Fibroblast of mammary gland (primary cell): ENCODE measurements at regions not wholly inside any gene's neighbourhood (a gene's known extent, or its start where the extent isn't known, plus 50 kb on each side); places are given as distances from the start of the nearest gene placed in this dataset.

ENCODE experiments used
- DNase-seq: peaks from one replicate; pipeline ENCODE4 v3.0.0-alpha.2; 2010; ENCODE audit warnings: low read depth
- H3K4me3 ChIP-seq: 2 replicates; pipeline ENCODE4 v1.5.1; 2011; ENCODE audit warnings: low read depth, mild to moderate bottlenecking, low read length, moderate library complexity; ENCODE audit not compliant: control insufficient read depth
- TF ChIP-seq, protein P1 (sequence below): conservative IDR thresholded peaks from 2 replicates; pipeline ENCODE4 v1.5.1; 2011; ENCODE audit warnings: low read depth, low read length, inconsistent platforms; ENCODE audit not compliant: control insufficient read depth, insufficient read depth

DNA sequence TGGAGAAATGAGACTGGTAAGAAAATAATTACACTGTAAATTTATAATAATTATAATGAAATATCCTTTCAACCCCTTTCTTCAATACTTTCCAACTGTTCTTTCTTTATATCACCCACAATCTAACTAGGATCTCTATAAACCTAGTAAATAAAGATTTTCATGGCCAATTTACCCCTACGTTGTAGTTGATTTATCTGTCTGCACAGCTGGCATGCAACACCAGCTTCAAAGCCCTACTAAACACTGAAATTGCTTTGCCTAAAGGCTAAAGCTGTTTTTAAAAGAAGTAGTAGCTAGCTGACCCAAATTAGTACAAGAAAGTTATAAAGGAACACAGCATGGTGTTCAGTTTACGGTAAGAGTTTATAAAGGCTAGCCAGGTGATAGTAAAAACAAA, 140.1 kb downstream of the NOL4 start:
- no peak overlapping the region for H3K4me3 ChIP-seq
- TF ChIP-seq, protein P1, sequence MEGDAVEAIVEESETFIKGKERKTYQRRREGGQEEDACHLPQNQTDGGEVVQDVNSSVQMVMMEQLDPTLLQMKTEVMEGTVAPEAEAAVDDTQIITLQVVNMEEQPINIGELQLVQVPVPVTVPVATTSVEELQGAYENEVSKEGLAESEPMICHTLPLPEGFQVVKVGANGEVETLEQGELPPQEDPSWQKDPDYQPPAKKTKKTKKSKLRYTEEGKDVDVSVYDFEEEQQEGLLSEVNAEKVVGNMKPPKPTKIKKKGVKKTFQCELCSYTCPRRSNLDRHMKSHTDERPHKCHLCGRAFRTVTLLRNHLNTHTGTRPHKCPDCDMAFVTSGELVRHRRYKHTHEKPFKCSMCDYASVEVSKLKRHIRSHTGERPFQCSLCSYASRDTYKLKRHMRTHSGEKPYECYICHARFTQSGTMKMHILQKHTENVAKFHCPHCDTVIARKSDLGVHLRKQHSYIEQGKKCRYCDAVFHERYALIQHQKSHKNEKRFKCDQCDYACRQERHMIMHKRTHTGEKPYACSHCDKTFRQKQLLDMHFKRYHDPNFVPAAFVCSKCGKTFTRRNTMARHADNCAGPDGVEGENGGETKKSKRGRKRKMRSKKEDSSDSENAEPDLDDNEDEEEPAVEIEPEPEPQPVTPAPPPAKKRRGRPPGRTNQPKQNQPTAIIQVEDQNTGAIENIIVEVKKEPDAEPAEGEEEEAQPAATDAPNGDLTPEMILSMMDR = no peak
- DNase-seq = no peak

DNA sequence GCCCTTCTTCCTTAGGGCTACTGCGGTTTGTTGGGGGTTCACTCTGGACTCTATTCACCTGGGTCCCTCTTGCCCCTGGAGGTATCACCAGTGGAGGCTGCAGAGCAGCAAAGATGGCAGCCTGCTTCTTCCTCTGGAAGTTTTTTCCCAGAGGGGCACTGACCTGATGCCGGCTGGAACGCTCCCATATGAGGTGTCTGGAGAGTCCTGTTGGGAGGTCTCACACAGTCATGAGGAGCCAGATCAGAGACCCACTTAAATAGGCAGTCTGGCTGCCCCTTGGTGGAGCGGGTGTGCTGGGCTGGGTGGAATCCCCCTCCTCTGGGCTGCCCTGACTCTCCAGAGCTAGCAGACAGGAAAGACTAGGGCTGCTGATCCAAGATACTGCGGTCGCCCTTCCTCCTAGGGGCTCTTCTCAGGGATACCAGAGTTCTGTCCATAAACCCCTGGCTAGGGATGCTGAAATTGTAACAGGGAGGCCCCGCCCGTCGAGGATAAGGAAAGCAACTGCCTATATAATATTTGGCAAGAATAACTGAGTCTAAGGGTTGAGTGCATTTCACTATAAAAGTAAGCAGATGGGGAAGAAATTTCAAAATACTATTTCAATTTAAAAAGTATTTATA, 140.7 kb downstream of the NOL4 start:
- H3K4me3 ChIP-seq = no peak overlapping the region
- TF ChIP-seq, protein P1 = no peak
- DNase-seq = no peak

DNA sequence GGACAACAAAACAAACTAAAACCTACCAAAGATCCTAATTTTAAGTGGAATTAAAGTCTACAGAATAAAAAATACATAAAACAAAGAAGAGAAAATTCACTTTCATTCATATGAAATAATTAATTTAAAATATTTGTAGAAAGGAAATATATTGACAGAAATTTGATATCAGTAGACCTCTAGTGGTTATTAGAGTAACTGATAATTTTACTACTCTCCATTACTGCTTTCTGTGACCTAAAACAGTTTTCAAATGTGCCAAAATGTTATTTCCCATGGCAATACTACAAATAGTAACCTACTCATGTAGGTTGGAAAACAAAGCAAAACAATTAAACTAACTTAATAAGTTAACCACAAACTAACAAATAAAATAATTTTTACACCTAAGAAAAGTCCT, 147.1 kb downstream of the NOL4 start:
- H3K4me3 ChIP-seq = no peak overlapping the region
- no peak for DNase-seq
- TF ChIP-seq, protein P1 = peak; percentile 16

DNA sequence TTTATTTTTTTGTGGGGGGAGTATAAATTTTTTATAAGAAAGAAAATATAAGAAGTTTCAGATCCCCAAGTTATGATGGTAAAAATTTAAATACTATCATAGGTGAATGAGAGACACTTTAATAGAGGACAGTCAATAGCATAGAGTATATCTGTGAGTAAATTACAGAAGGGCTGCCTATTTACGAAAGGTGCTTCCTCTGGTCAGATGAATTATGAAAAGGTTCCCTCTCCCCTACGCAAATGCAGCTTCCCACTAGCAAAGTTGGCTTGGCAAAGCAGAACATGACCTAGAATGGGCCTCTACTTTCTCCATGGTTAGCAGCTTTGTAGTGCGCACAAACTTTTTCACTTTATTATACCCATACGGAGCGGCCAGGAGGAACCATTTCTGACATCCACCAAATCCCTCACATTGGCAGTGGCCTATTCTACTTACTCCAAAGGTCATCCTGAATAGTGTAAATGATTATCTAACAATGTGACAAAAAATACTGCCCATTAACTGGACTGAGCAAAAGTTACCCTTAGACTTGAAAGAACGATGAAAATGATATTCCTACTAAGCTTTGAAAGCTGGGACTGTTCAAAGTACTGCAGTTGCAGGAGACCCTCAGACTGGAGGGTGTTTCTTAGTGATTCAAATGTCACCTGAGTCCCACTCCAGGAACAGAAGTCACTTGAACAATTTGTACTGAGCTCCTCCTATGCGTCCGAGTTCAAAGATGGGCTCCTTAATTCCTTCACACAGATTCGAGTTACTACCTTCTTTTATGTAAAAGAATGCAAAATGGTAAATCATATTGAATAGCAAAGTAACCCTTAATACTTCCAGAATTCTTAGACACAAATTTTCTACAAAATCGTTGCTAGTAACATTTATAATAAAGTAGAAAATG, 148.5 kb downstream of the NOL4 start:
- no peak overlapping the region for H3K4me3 ChIP-seq
- TF ChIP-seq, protein P1 = no peak
- no peak for DNase-seq

DNA sequence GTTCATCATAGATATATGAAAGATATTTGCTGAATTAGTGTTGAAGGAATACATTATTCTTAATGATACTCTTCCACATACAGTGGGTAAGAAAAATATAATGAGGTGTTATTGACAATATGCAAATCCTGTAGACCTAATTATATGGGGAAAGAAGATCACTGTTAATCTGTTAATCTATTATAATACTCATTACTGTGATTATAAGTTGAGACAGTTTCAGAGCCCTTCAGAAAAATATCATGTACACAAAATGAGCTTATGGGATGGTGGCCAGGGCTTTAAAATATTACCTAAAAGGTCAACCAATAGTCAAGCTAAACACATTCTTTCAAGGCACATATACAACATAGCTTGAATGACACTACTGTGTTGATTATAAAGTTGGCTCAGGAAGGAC, 163.5 kb downstream of the NOL4 start:
- TF ChIP-seq, protein P1 = no peak
- H3K4me3 ChIP-seq = no peak overlapping the region
- DNase-seq = no peak

DNA sequence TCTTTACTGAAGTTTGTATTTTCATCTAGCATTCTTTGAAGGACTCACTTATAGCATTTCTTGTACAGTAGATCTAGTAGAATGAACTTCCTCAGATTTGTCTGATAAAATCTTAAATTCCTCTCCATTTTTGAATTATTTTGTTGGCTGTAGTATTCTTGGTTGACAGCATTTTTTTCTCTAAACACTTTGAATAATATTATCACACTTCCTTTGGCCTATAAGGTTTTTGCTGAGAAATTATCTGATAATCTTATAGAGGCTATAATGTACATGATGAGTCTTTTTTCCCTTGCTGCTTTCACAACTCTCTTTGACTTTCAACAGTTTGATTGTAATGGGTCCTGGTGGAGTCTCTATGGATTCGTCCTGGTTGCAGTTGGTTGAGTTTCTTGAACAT, 169.5 kb downstream of the NOL4 start:
- TF ChIP-seq, protein P1 = no peak
- DNase-seq = no peak
- H3K4me3 ChIP-seq = no peak overlapping the region
